Epidermal melanocyte (primary cell): ENCODE measurements at regions not wholly inside any gene's neighbourhood (a gene's known extent, or its start where the extent isn't known, plus 50 kb on each side); places are given as distances from the start of the nearest gene placed in this dataset.
"Not testable (repeated sequence)": the region's sequence is repeated elsewhere in the genome, so short reads cannot be mapped to it uniquely, and the experiment has no call there.

Experiments
- DNase-seq: peaks from one replicate; pipeline ENCODE4 v3.0.0; 2011; ENCODE audit warnings: low spot score; ENCODE audit not compliant: insufficient read length

DNA sequence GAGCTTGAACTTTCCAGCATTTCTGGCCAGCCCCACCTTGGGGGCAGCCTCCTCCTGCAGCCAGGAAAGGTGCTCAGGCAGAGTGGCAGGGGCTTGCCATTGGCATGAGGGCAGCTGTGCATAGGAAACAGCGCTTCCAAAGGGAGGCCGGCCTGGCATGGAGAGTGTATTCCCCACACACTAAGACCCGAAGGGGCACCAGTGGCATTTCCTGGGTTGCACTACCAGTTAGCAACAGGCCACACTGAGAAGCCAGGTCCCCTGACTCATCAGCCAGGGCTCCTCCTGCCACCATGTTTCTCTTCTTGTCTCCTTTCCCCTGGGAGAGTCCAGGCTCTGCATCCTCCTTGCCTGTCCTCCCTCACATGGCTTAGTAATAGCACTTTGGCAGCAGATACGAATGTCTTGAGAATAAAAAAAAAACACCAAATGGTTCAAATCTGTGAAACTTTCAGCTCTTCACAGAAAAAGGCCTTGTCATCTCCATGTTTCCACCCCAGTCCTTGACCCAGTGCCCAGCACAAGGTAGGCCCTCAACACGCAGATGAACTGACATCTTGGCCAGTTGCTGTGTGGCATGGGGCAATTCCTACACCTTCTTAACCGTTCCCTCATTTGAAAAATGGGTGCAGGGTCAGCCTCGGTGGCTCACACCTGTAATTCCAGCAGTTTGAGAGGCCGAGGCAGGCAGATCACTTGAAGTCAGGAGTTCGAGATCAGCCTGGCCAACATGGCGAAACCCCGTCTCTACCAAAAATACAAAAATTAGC is 180.4 kb downstream of the SMAD6 start:
- DNase-seq = no peak

DNA sequence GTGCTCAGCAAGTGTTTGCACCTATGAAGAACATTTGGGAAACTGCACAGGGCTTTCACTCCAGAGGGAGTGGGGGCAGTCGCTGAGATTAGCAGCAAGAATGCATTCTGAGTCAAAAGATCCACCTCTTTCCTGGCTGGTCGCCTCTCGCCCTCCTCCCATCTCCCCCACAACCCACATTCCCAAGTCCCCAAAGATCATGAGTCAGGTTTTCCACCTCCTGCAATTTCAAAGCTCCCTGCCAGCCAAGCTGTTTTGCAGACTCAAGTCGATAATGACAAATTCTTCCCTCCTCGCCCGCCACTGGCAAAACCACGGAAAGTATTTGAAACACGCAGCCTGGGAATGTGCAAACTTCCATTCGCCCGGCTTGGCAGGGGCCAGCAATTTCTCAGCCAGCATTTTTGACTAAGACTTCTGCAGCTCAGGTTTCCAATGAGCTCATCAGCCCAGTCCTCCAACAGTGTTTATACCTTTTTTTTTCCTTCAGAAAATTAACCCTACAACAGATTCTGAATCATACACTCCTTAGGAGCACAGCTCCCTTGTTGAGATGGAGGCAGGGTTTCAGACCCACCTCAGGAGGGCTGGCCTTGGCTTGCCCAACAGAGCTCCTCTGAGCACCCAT is 181.4 kb downstream of the SMAD6 start:
- peak; percentile 70 for DNase-seq

DNA sequence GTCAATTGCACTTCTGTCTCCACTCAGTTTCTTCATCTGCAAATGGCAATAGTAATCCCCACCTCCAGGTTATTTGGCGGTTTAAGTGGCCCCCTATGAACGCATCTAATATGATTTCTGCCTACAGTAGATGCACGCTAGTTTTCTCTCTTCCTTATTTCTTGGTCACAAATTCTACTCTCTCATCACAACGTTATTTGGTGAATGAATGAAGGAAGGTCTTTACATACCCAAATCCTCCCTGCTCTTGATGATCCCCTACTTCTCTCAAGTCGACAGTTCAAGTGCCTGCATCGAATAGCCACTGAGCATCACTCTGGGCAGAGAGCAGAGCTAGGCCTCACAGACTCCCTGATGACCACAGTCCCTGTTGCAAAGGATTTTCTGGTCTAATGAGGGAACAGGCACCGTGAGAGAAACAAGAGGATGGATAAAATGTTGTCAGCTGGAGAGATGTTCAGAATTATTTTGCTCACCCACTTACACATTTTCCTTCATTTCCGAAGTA is 181.2 kb upstream of the SMAD3 start:
- no peak for DNase-seq

DNA sequence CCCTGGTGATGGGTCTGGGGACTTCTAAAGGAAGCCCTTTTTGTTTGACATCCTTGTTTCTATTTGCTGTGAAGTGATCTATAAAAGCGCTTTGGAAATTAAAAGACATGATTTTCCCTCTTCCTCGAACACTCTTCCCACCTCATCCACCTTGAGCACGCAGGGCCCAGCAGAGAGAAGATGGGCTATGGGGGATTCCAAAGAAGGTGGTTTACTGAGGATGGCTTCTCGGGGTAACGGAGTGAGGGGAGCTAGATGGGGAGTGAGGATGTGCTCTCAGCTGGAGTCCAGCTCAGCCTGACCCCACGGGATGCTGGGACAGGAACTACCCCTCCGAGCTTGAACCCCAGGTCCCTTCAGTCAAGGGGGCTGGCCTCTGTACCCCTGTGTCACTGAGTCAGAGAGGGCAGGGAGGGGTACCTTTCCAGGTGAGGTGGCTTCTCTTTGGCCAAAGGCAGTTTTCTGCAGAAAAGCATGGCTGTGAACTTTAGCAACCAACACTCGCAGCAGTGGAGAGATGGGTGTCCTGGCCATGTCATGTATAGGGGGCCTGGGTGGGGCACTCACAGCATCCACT is 180.7 kb upstream of the SMAD3 start:
- DNase-seq = no peak

DNA sequence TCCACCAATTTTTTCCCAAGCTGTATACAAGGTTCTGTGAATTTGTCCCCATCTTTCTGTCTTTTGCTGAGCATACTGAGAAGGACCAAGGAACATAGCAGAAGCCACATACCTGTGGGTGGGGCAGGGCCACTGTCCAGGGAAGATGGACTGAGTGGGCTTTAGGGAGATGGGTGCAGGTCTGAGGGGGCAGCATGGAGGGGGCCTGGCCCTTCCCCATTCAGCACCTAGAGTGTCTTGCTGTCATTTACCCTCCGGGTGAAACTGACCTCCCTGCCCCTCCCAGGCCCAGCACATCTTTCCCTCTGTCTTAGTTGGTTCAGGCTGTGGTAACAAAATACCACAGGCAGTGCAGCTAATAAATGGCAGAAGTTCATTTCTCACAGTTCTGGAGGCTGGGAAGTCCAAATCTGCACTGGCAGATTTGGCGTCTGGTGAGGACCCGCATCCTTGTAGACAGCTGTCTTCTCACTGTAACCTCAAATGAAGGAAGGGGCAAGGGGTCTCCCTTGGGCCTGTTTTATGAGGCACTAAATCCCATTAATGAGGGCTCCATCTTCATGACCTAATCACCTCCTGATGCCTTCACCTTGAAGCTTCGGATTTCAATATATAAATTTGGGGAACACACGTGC is 180.0 kb upstream of the SMAD3 start:
- no peak for DNase-seq

DNA sequence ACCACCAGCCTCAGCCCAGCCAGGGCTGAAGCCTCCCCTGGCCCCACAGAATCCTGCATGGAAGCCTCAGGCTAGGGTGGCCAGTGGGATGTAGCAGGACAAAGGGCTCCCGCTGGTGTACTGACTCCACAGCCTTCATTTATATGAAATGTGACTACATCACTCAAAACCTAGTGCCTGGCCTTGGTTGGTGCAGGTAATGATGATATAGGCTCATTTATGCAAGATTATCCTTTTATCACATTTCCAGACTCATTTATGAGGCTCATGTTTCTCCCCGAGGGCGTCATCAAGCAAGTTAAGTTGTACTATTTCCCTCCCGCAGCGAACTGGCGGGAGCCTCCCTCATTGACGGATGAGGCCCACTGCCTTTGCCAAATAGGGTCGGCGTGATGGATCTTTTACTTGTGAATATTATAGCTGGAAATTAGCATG is 179.1 kb upstream of the SMAD3 start:
- no peak for DNase-seq

DNA sequence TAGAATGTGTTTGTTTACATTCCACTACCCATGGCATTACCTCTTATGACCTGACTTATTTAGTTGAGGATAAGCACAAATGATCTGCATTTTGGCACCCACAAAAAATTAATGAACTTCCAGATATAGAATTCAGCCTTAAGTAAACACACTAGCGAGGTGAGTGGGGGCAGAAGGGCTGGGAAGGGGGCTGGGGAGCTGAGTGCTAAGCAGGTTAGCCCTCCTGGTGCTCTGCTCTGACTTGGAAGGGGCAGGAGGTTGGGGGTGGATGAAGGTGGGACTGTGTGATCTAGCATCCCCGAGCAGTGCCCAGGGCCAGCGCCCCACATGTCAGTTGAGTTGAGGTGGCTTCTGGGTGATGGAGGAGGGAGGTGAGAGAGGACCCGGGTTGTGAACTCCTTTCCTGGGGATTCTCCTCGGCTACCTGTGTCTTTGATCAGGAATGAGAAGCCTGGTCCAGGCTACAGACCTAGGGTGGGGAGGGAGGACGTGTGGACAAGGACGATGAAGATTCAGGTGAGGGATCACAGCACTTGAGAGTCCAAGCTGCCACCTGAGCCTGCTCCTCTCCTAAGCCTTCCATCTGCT is 178.6 kb upstream of the SMAD3 start:
- no peak for DNase-seq

DNA sequence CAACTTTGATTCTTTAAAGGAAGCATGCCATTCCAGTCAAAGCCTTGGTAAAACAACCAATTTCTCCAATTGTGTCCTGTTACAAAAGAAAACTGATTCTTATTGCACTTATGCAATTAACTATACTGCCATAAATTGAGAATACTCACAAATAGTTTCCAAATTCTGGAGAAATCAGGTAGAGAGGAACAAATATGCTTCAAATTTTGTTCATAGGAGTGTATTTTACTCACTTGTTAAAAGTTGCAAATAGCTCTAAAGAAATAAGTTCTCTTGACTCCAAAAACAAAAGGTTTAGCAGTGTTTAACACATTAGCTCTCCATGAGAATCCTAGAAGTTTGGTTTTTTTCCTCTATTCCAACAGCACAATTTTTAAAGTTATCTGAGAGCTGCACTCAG is 176.1 kb upstream of the SMAD3 start:
- not testable (repeated sequence) for DNase-seq

DNA sequence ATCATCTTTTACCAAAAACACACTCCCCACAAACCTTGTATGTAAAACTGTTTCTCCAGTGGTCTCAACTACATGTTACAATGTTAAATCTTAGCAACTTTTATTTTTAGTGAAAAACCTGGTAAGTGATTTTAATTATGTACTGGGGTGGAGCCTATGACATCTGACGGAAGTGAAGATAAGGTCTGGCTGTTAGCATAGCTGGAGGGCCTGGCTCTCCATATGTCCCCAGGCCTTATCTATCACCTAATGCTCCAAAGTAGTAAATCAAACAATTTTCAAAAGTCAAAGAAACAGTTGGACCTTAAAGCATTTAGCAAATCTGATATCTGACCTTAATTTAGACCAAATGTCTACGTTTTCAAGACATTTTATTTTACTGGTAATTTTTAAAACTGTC is 173.6 kb upstream of the SMAD3 start:
- DNase-seq = no peak

DNA sequence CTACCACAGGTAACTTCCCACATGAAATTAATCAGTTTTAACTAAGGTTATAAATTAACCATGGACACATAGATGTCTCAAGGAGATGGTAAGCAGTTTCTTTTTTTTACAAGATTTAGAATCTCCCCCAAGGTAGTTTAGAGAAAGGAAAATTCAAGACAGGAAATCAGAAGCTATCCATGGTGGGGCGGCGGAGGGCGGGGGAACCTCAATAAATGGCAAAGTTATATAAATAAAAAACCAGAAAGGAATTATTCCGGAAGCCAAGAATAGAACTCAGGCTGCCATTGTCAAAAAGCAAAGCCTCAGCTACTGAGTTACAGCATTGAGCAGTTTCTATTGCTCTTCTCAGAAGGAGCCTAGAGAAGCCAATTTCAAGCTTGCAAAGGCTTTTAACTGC is 172.1 kb upstream of the SMAD3 start:
- DNase-seq = no peak

DNA sequence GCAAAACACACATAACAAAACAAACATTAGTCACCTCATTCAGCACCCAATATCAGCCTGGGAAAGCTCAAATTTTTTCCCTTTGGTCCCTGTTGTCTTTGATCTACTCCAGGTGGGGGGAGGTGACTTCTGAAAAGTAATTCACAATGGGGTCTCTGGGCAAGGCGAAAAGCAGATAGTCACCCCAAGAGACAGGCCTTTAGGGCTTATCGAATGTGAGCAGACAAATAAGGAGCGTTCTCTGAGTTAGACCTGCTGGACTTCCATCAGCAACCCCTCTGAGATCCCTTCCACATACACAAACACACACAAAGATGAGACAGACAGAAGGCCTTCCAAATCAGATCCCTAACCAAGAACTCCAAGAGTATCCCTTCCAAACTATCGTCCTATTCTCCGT is 171.0 kb upstream of the SMAD3 start:
- no peak for DNase-seq

DNA sequence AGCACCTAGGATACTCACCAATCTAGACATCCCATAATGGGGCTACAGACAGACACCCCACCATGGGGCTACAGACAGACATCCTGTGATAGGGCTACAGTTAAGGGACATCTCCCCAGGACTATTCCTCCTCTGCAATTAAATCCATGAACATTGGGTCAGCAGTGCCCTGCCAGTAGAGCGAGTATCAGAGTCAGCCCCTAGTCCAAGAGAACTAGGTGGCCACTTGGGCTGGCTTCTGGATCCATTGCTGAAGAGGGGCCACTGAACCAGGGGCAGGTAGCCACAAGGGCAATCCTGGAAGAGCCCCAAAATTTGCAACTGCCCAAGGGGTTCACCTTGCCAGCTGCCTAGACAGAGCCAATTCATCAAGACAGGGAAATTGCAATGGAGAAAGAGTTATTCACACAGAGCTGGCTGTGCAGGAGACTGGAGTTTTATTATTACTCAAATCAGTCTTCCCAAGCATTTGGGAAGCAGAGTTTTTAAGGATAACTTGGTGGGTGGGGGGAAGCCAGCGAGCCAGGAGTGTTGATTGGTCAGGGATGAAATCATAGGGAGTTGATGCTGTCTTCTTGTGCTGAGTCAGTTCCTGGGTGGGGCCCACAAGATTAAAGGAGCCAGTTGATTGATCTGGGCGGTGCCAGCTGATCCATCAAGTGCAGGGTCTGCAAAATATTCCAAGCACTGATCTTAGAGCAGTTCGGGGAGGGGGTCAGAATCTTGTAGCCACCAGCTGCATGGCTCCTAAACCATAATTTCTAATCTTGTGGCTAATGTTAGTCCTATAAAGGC is 170.2 kb upstream of the SMAD3 start:
- no peak for DNase-seq

DNA sequence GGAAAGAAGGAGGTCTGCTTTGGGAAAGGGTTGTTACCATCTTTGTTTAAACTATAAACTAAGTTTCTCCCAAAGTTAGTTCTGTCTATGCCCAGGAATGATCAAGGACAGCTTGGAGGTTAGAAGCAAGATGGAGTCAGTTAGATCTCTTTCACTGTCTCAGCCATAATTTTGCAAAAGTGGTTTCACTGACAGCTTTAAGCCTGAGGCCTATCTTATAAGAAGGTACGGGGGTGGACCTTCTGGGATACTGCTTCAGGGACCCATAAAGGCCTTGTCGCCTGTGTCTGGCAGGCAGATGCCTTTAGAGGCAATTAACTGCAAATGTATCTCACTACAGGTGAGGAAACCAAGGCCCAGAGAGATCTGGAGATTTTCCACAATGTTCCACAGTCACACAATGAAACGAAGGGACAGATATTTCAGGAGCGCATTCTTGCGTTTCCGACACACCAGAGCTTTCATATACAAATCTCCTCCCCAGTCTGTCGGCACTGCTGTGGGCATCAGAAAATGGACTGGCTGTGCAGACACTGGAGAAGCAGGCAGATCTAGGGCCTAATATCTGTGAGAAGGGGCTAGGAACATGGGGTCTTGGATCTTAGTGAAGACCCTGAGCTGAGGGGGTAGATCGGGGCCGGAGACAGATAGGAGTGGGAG is 169.5 kb upstream of the SMAD3 start:
- DNase-seq = no peak

DNA sequence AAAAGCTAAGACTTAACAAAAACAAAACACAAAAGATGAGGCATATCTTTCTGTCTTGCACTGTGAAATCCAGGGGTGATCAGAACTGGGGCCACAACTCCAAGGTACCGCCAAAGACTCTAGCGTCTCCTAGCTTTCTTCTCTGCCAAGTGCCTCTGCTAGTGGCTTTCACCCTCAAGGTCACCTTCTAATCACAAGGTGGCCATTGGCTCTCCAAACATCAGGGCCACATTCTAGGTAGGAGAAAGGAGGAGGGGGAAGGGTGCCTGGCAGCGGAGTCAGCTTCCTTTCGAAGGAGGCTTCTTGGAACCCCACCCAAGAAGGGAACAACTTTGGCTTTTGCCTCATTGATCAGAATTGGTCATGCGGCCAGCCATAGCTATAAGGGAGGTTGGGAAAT is 168.8 kb upstream of the SMAD3 start:
- DNase-seq = no peak

DNA sequence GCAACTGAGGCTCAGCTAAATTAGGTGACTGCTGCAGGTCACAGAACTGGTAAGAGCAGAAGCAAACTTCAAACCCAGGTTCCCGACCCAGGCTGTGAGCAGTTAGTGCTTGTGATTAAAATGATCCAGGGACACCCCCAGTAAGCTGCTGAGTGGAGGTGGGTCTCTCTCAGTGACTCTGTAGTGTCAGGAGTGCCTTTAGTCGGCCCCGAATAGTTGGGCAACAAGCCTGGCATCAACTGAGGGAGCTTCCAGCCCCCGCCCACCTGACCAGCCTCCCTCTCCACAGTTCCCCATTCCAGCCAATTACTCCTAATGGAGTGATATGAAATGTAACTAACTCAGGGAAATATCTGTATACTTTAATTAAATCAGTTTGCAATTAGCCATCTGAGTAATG is 168.0 kb upstream of the SMAD3 start:
- DNase-seq = no peak

DNA sequence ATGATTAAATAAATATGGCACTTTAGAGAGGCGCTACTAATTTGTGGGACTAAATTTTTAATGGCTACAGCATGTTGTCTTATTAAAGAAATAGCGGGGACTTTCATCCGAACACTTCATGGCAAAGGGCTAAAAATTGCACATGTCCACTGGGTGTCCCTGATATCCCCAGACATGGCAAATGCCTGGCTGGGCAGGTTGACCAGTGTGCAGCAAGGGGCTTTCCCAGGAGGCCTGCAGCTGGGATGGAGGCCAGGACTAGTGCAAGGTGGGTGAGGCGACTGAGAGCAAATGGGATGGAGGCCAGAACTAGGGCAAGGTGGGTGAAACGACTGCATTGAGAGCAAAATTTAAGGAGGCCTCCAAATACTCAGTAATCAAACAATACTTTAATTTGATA is 167.4 kb upstream of the SMAD3 start:
- no peak for DNase-seq

DNA sequence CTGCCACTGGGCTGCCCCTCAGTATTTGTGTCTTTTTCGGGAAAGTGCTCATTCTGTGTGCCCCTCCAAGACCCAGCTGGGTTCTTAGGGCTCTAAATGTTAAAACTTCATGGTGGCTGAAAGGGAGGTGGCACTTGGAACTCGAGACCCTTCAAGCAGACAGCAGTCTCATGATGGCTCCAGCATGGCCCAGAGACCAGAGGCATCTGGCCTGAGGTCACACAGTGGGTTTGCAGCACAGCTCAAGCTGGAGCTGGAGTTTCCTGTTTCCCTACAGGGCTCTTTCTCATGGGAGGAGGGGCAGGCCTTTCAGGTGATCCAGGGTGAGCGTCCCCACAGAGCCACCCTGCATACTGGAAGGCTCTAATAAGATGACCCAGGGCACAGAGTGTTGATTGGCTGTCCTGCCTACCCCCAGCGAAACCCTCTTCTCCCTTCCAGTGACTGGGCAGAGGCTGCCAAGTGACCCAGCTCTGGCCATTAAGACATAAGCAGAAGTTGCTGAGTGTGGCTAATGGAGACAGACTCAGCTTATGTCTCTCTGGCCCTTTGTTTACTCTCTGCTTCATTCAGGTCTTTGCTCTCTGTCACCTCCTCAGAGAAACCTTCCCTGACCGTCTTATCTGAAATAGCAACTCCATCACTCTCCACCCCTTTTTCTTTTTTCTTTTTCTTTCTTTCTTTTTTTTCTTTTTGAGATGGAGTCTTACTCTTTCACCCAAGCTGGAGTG is 166.6 kb upstream of the SMAD3 start:
- no peak for DNase-seq

DNA sequence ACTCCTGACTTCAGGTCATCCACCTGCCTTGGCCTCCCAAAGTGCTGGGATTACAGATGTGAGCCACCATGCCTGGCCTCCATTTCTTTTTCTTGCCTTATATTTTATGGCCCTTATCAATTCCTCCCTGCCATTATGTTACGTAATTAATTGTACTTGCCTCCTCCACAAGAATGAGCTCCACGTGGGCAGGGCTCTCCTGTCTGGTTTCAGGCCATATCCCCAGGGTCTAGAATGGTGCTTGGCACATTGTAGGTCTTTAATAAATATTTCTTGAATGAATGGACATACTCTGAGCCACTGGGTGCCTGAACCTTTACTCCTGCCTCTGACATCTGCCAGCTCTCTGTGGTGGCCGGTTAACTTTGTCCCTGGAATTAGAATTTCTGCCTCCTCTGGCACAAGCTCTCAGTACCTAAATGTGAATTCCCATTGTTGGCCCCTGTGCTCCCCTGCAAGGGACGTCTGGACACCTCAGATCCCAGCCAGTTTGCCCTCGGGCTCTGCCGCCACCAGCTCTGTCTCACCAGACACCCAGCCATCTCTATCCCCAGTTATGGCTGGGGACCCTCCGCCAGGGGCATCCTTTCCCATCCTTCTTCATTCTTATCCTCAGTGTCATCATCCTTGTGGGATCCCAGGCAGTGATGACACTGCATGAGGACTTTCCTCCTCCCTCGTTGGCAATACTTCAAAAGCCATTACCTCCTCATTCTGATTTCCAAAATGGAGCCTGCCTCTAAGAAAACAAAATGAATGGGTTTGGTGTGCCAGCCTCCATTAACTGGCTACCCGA is 165.6 kb upstream of the SMAD3 start:
- DNase-seq = no peak
